SK-N-SH (cell line): ENCODE measurements at regions not wholly inside any gene's neighbourhood (a gene's known extent, or its start where the extent isn't known, plus 50 kb on each side); places are given as distances from the start of the nearest gene placed in this dataset.

Experiments
- CTCF ChIA-PET: fragments of 300-600, 350-600 bp; formaldehyde crosslinking; extraction: SDS; loops from one replicate; lab custom pipeline; 2021; lab: Yijun Ruan, JAX
- POLR2A ChIA-PET: fragments of 350-600 bp; sonication (Branson Sonifier 250); formaldehyde crosslinking; extraction: SDS; loops from one replicate; lab custom pipeline; 2020; ENCODE audit warnings: antibody characterized with exemption, inconsistent platforms; lab: Yijun Ruan, JAX
- DNase-seq: peaks from one replicate; pipeline ENCODE4 v3.0.0; 2012
- H2AFZ ChIP-seq: fragments of 200-600 bp; sonication (generic); 2 replicates; pipeline ENCODE4 v1.8.1; 2016; ENCODE audit warnings: antibody characterized with exemption, mild to moderate bottlenecking, low read depth
- H3F3A ChIP-seq: fragments of 200-600 bp; sonication (generic); replicated peaks from 2 replicates; pipeline ENCODE3; 2016; ENCODE audit warnings: antibody characterized with exemption, mild to moderate bottlenecking; ENCODE audit not compliant: insufficient read depth
- H3K27ac ChIP-seq, 2 experiments: fragments of 200-500 bp in 1 of 2; fragments of 200-600 bp in 1 of 2; sonication (Bioruptor generic) in 1 of 2; sonication (generic), shearing (Covaris generic) in 1 of 2; 2 replicates each; pipeline versions ENCODE4 v1.5.1 to v1.6.1; 2014 to 2016; ENCODE audit warnings: low read depth in 2 of 2, inconsistent platforms in 1 of 2, low read length in 1 of 2, mild to moderate bottlenecking in 1 of 2, mixed read lengths in 1 of 2
- H3K27me3 ChIP-seq: fragments of 200-600 bp; sonication (generic), shearing (Covaris generic); 2 replicates; pipeline ENCODE4 v1.6.1; 2016; ENCODE audit warnings: mixed run types; ENCODE audit not compliant: insufficient read depth
- H3K36me3 ChIP-seq, 2 experiments: fragments of 200-500 bp in 1 of 2; fragments of 200-600 bp in 1 of 2; sonication (Bioruptor generic) in 1 of 2; sonication (generic) in 1 of 2; replicated peaks in 1 of 2; 2 replicates each; pipeline versions ENCODE3 to v1.5.1; 2014 to 2016; ENCODE audit warnings: low read length in 1 of 2, mild to moderate bottlenecking in 1 of 2; ENCODE audit not compliant: insufficient read depth in 2 of 2, control insufficient read depth in 1 of 2
- H3K4me1 ChIP-seq, 2 experiments: fragments of 200-500 bp in 1 of 2; fragments of 200-600 bp in 1 of 2; sonication (Bioruptor generic) in 1 of 2; sonication (generic), shearing (Covaris generic) in 1 of 2; 2 replicates each; pipeline versions ENCODE4 v1.5.1 to v1.6.1; 2014 to 2016; ENCODE audit warnings: low read depth in 1 of 2, low read length in 1 of 2, mixed run types in 1 of 2; ENCODE audit not compliant: insufficient read depth in 2 of 2, control insufficient read depth in 1 of 2
- H3K4me2 ChIP-seq: fragments of 200-600 bp; sonication (generic), shearing (Covaris generic); 2 replicates; pipeline ENCODE4 v1.6.1; 2017; ENCODE audit warnings: mixed run types
- H3K4me3 ChIP-seq, 2 experiments: fragments of 200-500 bp in 1 of 2; fragments of 200-600 bp in 1 of 2; sonication (Bioruptor generic) in 1 of 2; sonication (generic), shearing (Covaris generic) in 1 of 2; 2 replicates each; pipeline versions ENCODE4 v1.5.1 to v1.8.1; 2014 to 2016; ENCODE audit warnings: low read depth in 2 of 2, inconsistent platforms in 1 of 2, low read length in 1 of 2, mild to moderate bottlenecking in 1 of 2, mixed read lengths in 1 of 2, moderate library complexity in 1 of 2
- H3K79me2 ChIP-seq: fragments of 200-600 bp; sonication (generic); 2 replicates; pipeline ENCODE4 v1.8.1; 2017; ENCODE audit warnings: mild to moderate bottlenecking; ENCODE audit not compliant: insufficient read depth
- H3K9ac ChIP-seq: fragments of 200-600 bp; sonication (generic); 2 replicates; pipeline ENCODE4 v1.6.1; 2017; ENCODE audit warnings: mixed run types
- H3K9me2 ChIP-seq: fragments of 200-600 bp; sonication (generic); 2 replicates; pipeline ENCODE4 v1.6.1; 2017; ENCODE audit warnings: mixed run types
- H3K9me3 ChIP-seq: fragments of 200-600 bp; sonication (generic); 2 replicates; pipeline ENCODE4 v1.6.1; 2017; ENCODE audit warnings: mixed run types, mild to moderate bottlenecking, moderate library complexity
- H4K20me1 ChIP-seq: fragments of 200-600 bp; sonication (generic); 2 replicates; pipeline ENCODE4 v1.6.1; 2017; ENCODE audit warnings: mild to moderate bottlenecking, mixed run types; ENCODE audit not compliant: insufficient read depth
- CHD2 ChIP-seq: fragments of 150-350 bp; IDR thresholded peaks from 2 replicates; pipeline ENCODE4 v1.6.1; 2018; ENCODE audit warnings: low read length; ENCODE audit not compliant: partially characterized antibody
- EP300 ChIP-seq, 2 experiments: IDR thresholded peaks; 2 replicates each; pipeline versions ENCODE4 v1.4.0 to v1.6.1; 2012; ENCODE audit warnings: borderline replicate concordance in 1 of 2, low read depth in 1 of 2, low read length in 1 of 2
- FOSL2 ChIP-seq: IDR thresholded peaks from 2 replicates; pipeline ENCODE4 v1.4.0; 2012; ENCODE audit warnings: low read depth, mild to moderate bottlenecking, moderate library complexity, borderline replicate concordance
- FOXJ3 ChIP-seq: sonication (generic); formaldehyde crosslinking; IDR thresholded peaks from 2 replicates; pipeline ENCODE4 v1.5.1; 2020; ENCODE audit warnings: mild to moderate bottlenecking, missing genetic modification reagents
- FOXM1 ChIP-seq: IDR thresholded peaks from 2 replicates; pipeline ENCODE4 v1.4.0; 2012; ENCODE audit warnings: low read depth, mild to moderate bottlenecking
- GABPA ChIP-seq: IDR thresholded peaks from 2 replicates; pipeline ENCODE4 v1.4.0; 2012; ENCODE audit warnings: low read depth, mild to moderate bottlenecking
- JUND ChIP-seq: IDR thresholded peaks from 2 replicates; pipeline ENCODE4 v1.4.0; 2012
- MEF2A ChIP-seq: IDR thresholded peaks from 2 replicates; pipeline ENCODE4 v1.4.0; 2012; ENCODE audit warnings: low read depth, borderline replicate concordance
- RAD21 ChIP-seq: IDR thresholded peaks from 2 replicates; pipeline ENCODE4 v1.6.1; 2012; ENCODE audit warnings: mild to moderate bottlenecking, low read length
- RCOR1 ChIP-seq: fragments of 150-350 bp; IDR thresholded peaks from 2 replicates; pipeline ENCODE4 v1.6.1; 2017; ENCODE audit warnings: antibody characterized with exemption, low read length
- RFX5 ChIP-seq: IDR thresholded peaks from 2 replicates; pipeline ENCODE4 v1.6.1; 2012; ENCODE audit warnings: mild to moderate bottlenecking, improper control_type of control experiment, low read length
- RXRA ChIP-seq: IDR thresholded peaks from 2 replicates; pipeline ENCODE4 v1.4.0; 2012; ENCODE audit warnings: low read depth, mild to moderate bottlenecking, borderline replicate concordance
- SIN3A ChIP-seq: IDR thresholded peaks from 2 replicates; pipeline ENCODE4 v1.6.1; 2012; ENCODE audit warnings: low read depth, mild to moderate bottlenecking, low read length, moderate library complexity, borderline replicate concordance
- SMC3 ChIP-seq: IDR thresholded peaks from 2 replicates; pipeline ENCODE4 v1.6.1; 2012; ENCODE audit warnings: low read depth, low read length, improper control_type of control experiment
- USF1 ChIP-seq: IDR thresholded peaks from 2 replicates; pipeline ENCODE4 v1.4.0; 2012; ENCODE audit warnings: low read depth, borderline replicate concordance
- YY1 ChIP-seq: IDR thresholded peaks from 2 replicates; pipeline ENCODE4 v1.4.0; 2012; ENCODE audit warnings: low read depth, mild to moderate bottlenecking
- WGBS: methylation state at CpG from one replicate; pipeline ENCODE4 v1.1.6; 2017; ENCODE audit warnings: low lambda C conversion rate; 5-methylcytosine and 5-hydroxymethylcytosine counted together
- TF ChIP-seq, protein P1 (sequence below): fragments of 200-600 bp; sonication (generic); IDR thresholded peaks from 2 replicates; pipeline ENCODE4 v1.6.1; 2017; ENCODE audit warnings: antibody characterized with exemption, mild to moderate bottlenecking, moderate library complexity
- TF ChIP-seq, protein P2 (sequence below): IDR thresholded peaks from 2 replicates; pipeline ENCODE4 v1.4.0; 2012; ENCODE audit warnings: low read depth
- TF ChIP-seq, protein P3 (sequence below): fragments of 150-350 bp; IDR thresholded peaks from 2 replicates; pipeline ENCODE4 v1.6.1; 2016; ENCODE audit warnings: mild to moderate bottlenecking, low read depth, low read length

DNA sequence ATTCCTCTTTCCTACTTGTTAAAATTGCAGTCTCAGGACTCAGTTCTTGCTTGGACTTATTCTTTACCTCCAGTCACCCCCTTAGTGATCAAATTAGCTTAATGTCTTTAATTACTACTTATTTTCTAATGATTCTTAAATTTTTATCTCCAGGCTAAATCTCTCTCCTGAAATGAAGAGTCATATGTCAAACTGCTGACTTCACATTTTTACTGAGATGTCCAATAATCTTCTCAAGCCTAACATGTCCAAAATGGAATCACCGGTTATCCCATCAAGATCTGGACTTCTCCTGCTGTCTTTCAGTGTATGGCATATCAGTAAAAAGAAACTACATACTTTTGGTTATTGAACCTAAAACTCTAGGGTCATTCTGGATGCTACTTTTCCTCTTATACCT is 332.3 kb upstream of the HTR2C start:
- Histone ChIP-seq H3K79me2 (no peaks in the 10 kb centered on the region), H3K9me2 (no peaks in the 10 kb centered on the region), H2AFZ (no peak overlapping the region), H3K9ac (no peak overlapping the region), H3K36me3 (no peaks in the 10 kb centered on the region), H3K9me3 (no peaks in the 10 kb centered on the region), H3K4me3 (no peak overlapping the region), H4K20me1 (no peaks in the 10 kb centered on the region), H3K4me2 (no peak overlapping the region), H3K4me1 (no peaks in the 10 kb centered on the region)
- DNase-seq: no peak
- CTCF ChIA-PET: no interaction called here
- POLR2A ChIA-PET: interaction anchor here (0.6 kb wide), 2 partner anchors 8 to 184 kb away, joined by 3 read pairs; no protein-coding TSS in a partner anchor
- TF ChIP-seq, protein P1, sequence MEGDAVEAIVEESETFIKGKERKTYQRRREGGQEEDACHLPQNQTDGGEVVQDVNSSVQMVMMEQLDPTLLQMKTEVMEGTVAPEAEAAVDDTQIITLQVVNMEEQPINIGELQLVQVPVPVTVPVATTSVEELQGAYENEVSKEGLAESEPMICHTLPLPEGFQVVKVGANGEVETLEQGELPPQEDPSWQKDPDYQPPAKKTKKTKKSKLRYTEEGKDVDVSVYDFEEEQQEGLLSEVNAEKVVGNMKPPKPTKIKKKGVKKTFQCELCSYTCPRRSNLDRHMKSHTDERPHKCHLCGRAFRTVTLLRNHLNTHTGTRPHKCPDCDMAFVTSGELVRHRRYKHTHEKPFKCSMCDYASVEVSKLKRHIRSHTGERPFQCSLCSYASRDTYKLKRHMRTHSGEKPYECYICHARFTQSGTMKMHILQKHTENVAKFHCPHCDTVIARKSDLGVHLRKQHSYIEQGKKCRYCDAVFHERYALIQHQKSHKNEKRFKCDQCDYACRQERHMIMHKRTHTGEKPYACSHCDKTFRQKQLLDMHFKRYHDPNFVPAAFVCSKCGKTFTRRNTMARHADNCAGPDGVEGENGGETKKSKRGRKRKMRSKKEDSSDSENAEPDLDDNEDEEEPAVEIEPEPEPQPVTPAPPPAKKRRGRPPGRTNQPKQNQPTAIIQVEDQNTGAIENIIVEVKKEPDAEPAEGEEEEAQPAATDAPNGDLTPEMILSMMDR: no peak
- TF ChIP-seq FOSL2: no peak
- TF ChIP-seq, all 33 proteins: peak for 0
- peaks cover 16% of the 10 kb centered on the region for H3K27me3 ChIP-seq
- no peak overlapping the region for H3K27ac ChIP-seq
- WGBS: 14% methylated on average over 1 of the region's 1 CpG
- no peaks in the 10 kb centered on the region for H3F3A ChIP-seq

DNA sequence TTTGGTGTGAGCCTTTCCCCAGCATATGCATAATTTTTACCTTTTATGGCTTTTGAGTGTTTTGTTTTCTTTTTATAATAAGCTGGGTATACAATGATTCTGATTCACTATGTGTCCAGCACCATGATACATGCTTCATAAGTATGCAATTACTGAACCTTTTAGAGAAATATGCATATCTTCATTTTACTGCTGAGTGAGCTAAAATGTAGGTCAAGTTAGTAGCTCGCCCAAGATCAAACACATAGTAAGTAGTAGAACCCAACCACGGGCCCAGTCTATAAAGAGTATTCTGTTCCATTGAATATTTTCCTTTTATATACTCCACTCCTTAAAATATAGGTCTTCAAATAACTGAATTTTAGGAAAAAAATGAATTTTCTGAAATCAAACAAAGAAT is 362.4 kb upstream of the HTR2C start:
- Histone ChIP-seq H3K4me1 (no peaks in the 10 kb centered on the region), H3K27me3 (no peaks in the 10 kb centered on the region), H3K9ac (no peak overlapping the region), H3K9me2 (no peaks in the 10 kb centered on the region), H3K79me2 (no peaks in the 10 kb centered on the region), H3K4me2 (no peak overlapping the region), H3K36me3 (no peaks in the 10 kb centered on the region), H2AFZ (no peak overlapping the region), H3F3A (no peaks in the 10 kb centered on the region), H3K4me3 (no peak overlapping the region), H4K20me1 (no peaks in the 10 kb centered on the region), H3K27ac (no peak overlapping the region), H3K9me3 (no peaks in the 10 kb centered on the region)
- TF ChIP-seq FOXM1 (no peak), GABPA (no peak), RAD21 (no peak), RXRA (no peak), RCOR1 (no peak), MEF2A (no peak), SMC3 (no peak), RFX5 (no peak), USF1 (no peak), FOXJ3 (no peak), JUND (no peak), EP300 (IDR thresholded peaks at IDR 0.05; ENCODE audit: borderline replicate concordance in 1 of 2, low read depth in 1 of 2, low read length in 1 of 2) (no peak), CHD2 (no peak), SIN3A (no peak), YY1 (no peak)
- TF ChIP-seq, protein P2, sequence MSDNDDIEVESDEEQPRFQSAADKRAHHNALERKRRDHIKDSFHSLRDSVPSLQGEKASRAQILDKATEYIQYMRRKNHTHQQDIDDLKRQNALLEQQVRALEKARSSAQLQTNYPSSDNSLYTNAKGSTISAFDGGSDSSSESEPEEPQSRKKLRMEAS: no peak
- TF ChIP-seq, protein P3, sequence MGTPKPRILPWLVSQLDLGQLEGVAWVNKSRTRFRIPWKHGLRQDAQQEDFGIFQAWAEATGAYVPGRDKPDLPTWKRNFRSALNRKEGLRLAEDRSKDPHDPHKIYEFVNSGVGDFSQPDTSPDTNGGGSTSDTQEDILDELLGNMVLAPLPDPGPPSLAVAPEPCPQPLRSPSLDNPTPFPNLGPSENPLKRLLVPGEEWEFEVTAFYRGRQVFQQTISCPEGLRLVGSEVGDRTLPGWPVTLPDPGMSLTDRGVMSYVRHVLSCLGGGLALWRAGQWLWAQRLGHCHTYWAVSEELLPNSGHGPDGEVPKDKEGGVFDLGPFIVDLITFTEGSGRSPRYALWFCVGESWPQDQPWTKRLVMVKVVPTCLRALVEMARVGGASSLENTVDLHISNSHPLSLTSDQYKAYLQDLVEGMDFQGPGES: no peak
- TF ChIP-seq, protein P1: no peak
- no peak for DNase-seq
- ChIA-PET CTCF (no interaction called here), POLR2A (no interaction called here)
- WGBS: 15% methylated on average over 2 of the region's 2 CpGs
